Suppressor macrophage treated with lipopolysaccharide for 4 hours (primary cell): ENCODE measurements at regions not wholly inside any gene's neighbourhood (a gene's known extent, or its start where the extent isn't known, plus 50 kb on each side); places are given as distances from the start of the nearest gene placed in this dataset.

Source experiments
- DNase-seq: peaks from one replicate; pipeline ENCODE4 v3.0.0-alpha.2; 2020

- DNase-seq: no peak
Measured at GRCh38 chr3:118811236-118811732, 223.4 kb downstream of the IGSF11 start.

- DNase-seq: no peak
Measured at GRCh38 chr3:118813472-118813871, 221.2 kb downstream of the IGSF11 start.

- DNase-seq: peak; percentile 57
Measured at GRCh38 chr3:118817748-118818165, 216.9 kb downstream of the IGSF11 start.

GRCh38 chr3:118818386-118818785, 216.3 kb downstream of the IGSF11 start:
- no peak for DNase-seq

- DNase-seq: no peak
Measured at GRCh38 chr3:118823626-118824025, 211.0 kb downstream of the IGSF11 start.

- DNase-seq: no peak
Measured at GRCh38 chr3:118827446-118827845, 207.2 kb downstream of the IGSF11 start.

- no peak for DNase-seq
Measured at GRCh38 chr3:118828351-118828750, 206.3 kb downstream of the IGSF11 start.

GRCh38 chr3:118833075-118833474, 201.6 kb downstream of the IGSF11 start:
- no peak for DNase-seq

GRCh38 chr3:118838871-118839270, 195.8 kb downstream of the IGSF11 start:
- no peak for DNase-seq

GRCh38 chr3:118842147-118842863, 192.3 kb downstream of the IGSF11 start:
- no peak for DNase-seq

GRCh38 chr3:118846176-118846575, 188.5 kb downstream of the IGSF11 start:
- DNase-seq: no peak
